MM.1S (cell line): ENCODE measurements at regions not wholly inside any gene's neighbourhood (a gene's known extent, or its start where the extent isn't known, plus 50 kb on each side); places are given as distances from the start of the nearest gene placed in this dataset.

Experiments used
- EZH2phosphoT487 ChIP-seq: fragments of 300-600 bp; sonication (generic); IDR thresholded peaks from 2 replicates; pipeline ENCODE4 v1.6.1; 2018; ENCODE audit warnings: antibody characterized with exemption, low read length
- TF ChIP-seq, protein P1 (sequence below): fragments of 300-600 bp; sonication (generic); IDR thresholded peaks from 2 replicates; pipeline ENCODE4 v1.5.1; 2016; ENCODE audit warnings: antibody characterized with exemption, low read length, mixed read lengths

DNA sequence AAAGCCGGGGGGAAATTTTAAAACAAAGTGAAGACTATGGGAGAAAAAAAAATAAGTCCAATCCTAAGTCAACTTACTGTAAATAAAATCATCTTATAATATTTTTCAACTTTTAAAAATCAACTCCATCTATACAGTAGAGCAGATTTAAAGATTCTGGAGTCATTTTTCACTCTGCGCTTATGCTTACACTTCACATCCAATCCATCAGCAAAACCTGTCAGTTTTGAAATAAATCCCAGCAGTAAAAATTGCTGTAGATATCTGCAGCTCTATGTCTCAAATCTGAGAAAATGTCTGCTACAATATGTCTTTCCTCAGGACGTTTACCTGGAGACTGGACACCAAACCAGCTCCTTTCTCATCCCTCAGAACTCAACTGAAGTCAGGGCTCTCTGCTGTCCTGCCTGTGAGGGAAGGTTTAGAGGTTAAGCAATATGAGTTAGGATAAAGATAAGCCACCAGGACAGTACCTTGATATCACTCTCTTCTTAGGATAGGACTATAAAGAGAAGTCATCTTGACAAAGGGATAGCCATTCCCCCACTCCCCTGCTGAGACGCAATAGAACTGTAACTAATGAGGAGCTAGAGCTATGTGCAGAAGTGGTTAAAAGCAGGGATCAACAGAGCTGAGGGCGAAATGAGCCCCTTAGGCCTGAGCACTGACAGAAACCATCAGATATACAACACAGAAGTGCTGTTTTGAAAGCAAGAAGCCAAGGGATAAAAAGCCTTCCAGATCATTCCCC lies 254.7 kb upstream of the KLHL1 start:
- TF ChIP-seq, protein P1, sequence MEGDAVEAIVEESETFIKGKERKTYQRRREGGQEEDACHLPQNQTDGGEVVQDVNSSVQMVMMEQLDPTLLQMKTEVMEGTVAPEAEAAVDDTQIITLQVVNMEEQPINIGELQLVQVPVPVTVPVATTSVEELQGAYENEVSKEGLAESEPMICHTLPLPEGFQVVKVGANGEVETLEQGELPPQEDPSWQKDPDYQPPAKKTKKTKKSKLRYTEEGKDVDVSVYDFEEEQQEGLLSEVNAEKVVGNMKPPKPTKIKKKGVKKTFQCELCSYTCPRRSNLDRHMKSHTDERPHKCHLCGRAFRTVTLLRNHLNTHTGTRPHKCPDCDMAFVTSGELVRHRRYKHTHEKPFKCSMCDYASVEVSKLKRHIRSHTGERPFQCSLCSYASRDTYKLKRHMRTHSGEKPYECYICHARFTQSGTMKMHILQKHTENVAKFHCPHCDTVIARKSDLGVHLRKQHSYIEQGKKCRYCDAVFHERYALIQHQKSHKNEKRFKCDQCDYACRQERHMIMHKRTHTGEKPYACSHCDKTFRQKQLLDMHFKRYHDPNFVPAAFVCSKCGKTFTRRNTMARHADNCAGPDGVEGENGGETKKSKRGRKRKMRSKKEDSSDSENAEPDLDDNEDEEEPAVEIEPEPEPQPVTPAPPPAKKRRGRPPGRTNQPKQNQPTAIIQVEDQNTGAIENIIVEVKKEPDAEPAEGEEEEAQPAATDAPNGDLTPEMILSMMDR, result no peak
- no peak for TF ChIP-seq EZH2phosphoT487
